ENCODE measurements at regions not wholly inside any gene's neighbourhood (a gene's known extent, or its start where the extent isn't known, plus 50 kb on each side); places are given as distances from the start of the nearest gene placed in this dataset.

- TF ChIP-seq POLR2AphosphoS5 (IDR thresholded peaks at IDR 0.05): no peak
- TF ChIP-seq CTCF (IDR thresholded peaks at IDR 0.05): no peak
These were observed 128.6 kb upstream of the MYL2 start for GRCh38 chr12:111048991-111049390.
